Karpas-422 (cell line): ENCODE measurements at regions not wholly inside any gene's neighbourhood (a gene's known extent, or its start where the extent isn't known, plus 50 kb on each side); places are given as distances from the start of the nearest gene placed in this dataset.
A peak's percentile ranks its signal among the peaks of the same experiment; 100 is the strongest.
"Not testable (repeated sequence)": the region's sequence is repeated elsewhere in the genome, so short reads cannot be mapped to it uniquely, and the experiment has no call there.

Experiments used
- DNase-seq: peaks from one replicate; pipeline ENCODE4 v3.0.0-alpha.2; 2015
- H2AFZ ChIP-seq: fragments of 200-600 bp; sonication (generic); 2 replicates; pipeline ENCODE4 v1.6.1; 2014; ENCODE audit warnings: antibody characterized with exemption, low read length, mixed read lengths
- H3K27ac ChIP-seq: fragments of 200-600 bp; sonication (generic); 2 replicates; pipeline ENCODE4 v1.5.1; 2014; ENCODE audit warnings: mild to moderate bottlenecking, low read length, moderate library complexity
- H3K27me3 ChIP-seq: fragments of 200-600 bp; sonication (generic); 2 replicates; pipeline ENCODE4 v1.6.1; 2014; ENCODE audit warnings: low read length, mixed read lengths
- H3K36me3 ChIP-seq: fragments of 200-600 bp; sonication (generic); 2 replicates; pipeline ENCODE4 v1.6.1; 2014; ENCODE audit warnings: low read length, mixed read lengths; ENCODE audit not compliant: insufficient read depth
- H3K4me1 ChIP-seq: fragments of 200-600 bp; sonication (generic); 2 replicates; pipeline ENCODE4 v1.6.1; 2014; ENCODE audit warnings: mild to moderate bottlenecking, low read length, mixed read lengths
- H3K4me2 ChIP-seq: fragments of 200-600 bp; sonication (generic); 2 replicates; pipeline ENCODE4 v1.6.1; 2014; ENCODE audit warnings: low read length, low read depth, mild to moderate bottlenecking; ENCODE audit not compliant: poor library complexity, severe bottlenecking
- H3K4me3 ChIP-seq: fragments of 200-600 bp; sonication (generic); 2 replicates; pipeline ENCODE4 v1.5.1; 2014; ENCODE audit warnings: mild to moderate bottlenecking, antibody characterized with exemption, low read length, mixed read lengths
- H3K79me2 ChIP-seq: fragments of 200-600 bp; sonication (generic); 2 replicates; pipeline ENCODE4 v1.6.1; 2014; ENCODE audit warnings: mild to moderate bottlenecking, low read length, mixed read lengths
- H3K9ac ChIP-seq: fragments of 200-600 bp; sonication (generic); 2 replicates; pipeline ENCODE4 v1.6.0; 2014; ENCODE audit warnings: low read length
- H3K9me2 ChIP-seq: fragments of 200-600 bp; sonication (generic), shearing (Covaris generic); replicated peaks from 2 replicates; pipeline ENCODE4 v1.6.0; 2014; ENCODE audit warnings: mild to moderate bottlenecking, low read length, moderate library complexity; ENCODE audit not compliant: insufficient read depth
- H3K9me3 ChIP-seq: fragments of 300-700, 200-600 bp; sonication (generic); 2 replicates; pipeline ENCODE4 v1.6.1; 2014; ENCODE audit warnings: low read length, mixed read lengths
- H4K20me1 ChIP-seq: fragments of 200-600 bp; sonication (generic); 2 replicates; pipeline ENCODE4 v1.6.1; 2014; ENCODE audit warnings: mild to moderate bottlenecking, antibody characterized with exemption, low read length, low read depth; ENCODE audit not compliant: insufficient read depth

DNA sequence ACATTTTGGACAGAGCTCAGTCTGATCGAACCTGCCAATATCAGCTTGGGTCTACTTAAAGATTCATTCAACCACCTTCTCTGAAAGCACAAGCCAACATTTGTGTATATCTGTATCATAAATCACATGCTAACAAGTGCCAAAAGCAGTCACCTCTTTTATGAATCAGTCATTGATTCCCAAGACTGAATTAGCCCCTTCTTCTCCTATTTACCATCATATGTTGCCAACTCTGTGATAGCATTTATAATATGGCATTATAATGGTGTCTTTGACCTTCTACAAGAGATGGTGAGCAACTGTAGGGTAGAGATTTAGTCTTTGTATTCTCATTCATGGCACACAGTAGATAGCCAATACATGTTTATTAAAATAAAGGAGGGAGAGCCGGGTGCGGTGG is 61.4 kb downstream of the DDX53 start:
- no peak for DNase-seq
- H3K79me2 ChIP-seq, result no peaks in the 10 kb centered on the region
- H3K4me2 ChIP-seq, result no peak overlapping the region

DNA sequence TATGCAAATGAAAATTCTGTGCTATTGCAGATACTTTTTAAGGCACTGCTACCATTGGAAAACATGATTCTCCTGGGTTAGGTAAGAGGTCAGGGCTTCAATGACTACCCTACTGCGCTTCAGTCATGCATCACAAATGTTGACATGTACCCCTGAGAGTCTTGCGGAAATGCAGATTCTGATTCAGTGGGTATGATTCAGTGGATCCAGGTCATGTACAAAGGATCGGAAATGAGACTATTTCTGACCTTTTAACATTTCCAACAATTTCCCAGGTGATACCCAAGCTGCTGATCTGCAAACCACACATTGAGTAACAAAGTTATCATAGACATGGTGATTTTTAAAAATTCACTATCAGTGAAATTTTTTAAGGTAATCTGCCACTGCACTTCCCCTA is 62.6 kb downstream of the DDX53 start:
- no peak overlapping the region for H3K4me3 ChIP-seq
- no peak overlapping the region for H2AFZ ChIP-seq
- peak; percentile 43 for DNase-seq
- peaks cover 12% of the 10 kb centered on the region for H3K4me1 ChIP-seq
- H3K9ac ChIP-seq, result no peak overlapping the region
- no peak overlapping the region for H3K27ac ChIP-seq
- H3K9me3 ChIP-seq, result no peaks in the 10 kb centered on the region
- H3K79me2 ChIP-seq, result no peaks in the 10 kb centered on the region
- no peaks in the 10 kb centered on the region for H3K36me3 ChIP-seq
- H3K27me3 ChIP-seq, result no peaks in the 10 kb centered on the region
- no peaks in the 10 kb centered on the region for H3K9me2 ChIP-seq
- peak overlapping the region; percentile 17 for H3K4me2 ChIP-seq
- H4K20me1 ChIP-seq, result no peaks in the 10 kb centered on the region

More for the DNA sequence above, 61.4 kb downstream of the DDX53 start:
- no peaks in the 10 kb centered on the region for H3K36me3 ChIP-seq
- no peaks in the 10 kb centered on the region for H3K9me2 ChIP-seq
- peaks cover 12% of the 10 kb centered on the region for H3K4me1 ChIP-seq
- no peak overlapping the region for H3K27ac ChIP-seq
- no peak overlapping the region for H3K4me3 ChIP-seq
- no peaks in the 10 kb centered on the region for H3K27me3 ChIP-seq
- no peaks in the 10 kb centered on the region for H4K20me1 ChIP-seq
- H3K9ac ChIP-seq, result no peak overlapping the region
- H3K9me3 ChIP-seq, result no peaks in the 10 kb centered on the region
- no peak overlapping the region for H2AFZ ChIP-seq

DNA sequence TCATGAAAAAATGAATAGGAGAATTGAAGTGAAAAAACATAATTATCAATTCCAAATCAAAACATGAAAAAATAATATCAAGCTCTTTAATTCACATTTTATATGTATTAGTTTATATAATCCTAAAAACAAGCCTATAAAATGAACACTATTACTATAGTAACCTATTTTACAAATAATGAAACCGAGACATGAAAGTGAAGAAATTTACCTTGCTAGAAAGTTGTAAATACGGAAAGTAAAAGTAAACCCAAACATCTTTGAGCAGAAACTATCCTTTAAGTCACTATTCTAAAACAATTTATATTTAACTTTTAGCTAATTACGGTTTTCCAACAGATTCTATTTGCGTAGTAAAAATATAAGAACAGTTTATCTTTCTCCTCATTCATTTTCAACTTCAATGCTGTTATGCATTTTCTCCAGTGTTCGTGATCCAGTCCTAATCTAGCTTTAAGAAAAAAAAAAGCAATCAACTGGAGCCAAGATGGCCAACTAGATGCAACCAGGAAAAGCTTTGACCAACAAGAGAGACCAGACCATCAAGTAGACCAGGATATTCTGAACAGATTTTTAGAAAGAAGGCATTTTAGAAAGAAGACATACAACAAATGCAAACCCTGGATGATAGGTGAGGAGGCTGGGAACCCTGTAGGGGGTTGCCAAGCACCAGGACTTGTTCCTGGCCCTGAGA is 67.0 kb downstream of the DDX53 start:
- no peak for DNase-seq
- H3K9me2 ChIP-seq, result no peaks in the 10 kb centered on the region
- no peaks in the 10 kb centered on the region for H3K27me3 ChIP-seq
- H3K79me2 ChIP-seq, result no peaks in the 10 kb centered on the region
- no peak overlapping the region for H3K4me2 ChIP-seq
- H3K27ac ChIP-seq, result no peak overlapping the region
- peaks cover 12% of the 10 kb centered on the region for H3K4me1 ChIP-seq
- H3K36me3 ChIP-seq, result no peaks in the 10 kb centered on the region
- no peaks in the 10 kb centered on the region for H4K20me1 ChIP-seq
- H3K4me3 ChIP-seq, result no peak overlapping the region
- H3K9me3 ChIP-seq, result no peaks in the 10 kb centered on the region; the same call in 1 of the 2 replicates
- no peak overlapping the region for H3K9ac ChIP-seq
- H2AFZ ChIP-seq, result no peak overlapping the region

DNA sequence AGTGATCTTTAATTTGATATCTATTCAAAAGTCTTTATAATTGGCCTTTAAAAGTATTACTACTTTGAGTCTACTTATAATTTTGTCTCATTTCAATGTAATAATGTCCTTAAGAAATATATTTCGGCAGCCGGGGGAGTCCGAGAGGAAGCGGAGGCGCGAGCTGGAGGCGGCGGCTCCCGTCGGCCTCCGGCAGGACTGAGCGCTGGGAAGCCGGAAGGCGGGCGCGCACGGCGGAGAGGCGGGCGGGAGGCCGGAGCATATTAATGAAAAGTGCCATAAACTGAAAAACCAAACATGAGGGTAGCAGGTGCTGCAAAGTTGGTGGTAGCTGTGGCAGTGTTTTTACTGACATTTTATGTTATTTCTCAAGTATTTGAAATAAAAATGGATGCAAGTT is 75.7 kb downstream of the DDX53 start:
- not testable (repeated sequence) for H3K36me3 ChIP-seq, H3K27ac ChIP-seq, H4K20me1 ChIP-seq, H3K4me3 ChIP-seq, DNase-seq, H3K4me1 ChIP-seq, H2AFZ ChIP-seq, H3K27me3 ChIP-seq, H3K9me3 ChIP-seq, H3K4me2 ChIP-seq, H3K79me2 ChIP-seq, H3K9me2 ChIP-seq, H3K9ac ChIP-seq

DNA sequence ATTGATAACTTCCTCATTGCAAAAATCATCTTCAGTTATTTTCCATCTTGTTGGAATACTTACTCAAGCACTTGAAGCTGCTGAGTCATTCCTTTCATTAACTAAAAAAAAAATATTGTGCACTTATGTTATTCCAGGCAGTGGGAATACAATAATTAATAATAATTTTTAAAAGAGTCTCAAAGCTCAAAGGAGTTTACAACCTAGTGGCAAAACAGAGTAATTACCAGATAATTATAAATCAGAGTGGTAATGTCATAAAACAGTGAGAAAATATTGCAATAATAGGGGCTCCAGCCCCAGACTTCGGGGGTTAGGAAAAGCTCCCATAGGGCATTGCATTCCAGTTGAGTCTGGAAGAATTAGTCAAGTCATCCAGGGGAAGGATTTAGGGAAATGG is 79.6 kb downstream of the DDX53 start:
- Histone ChIP-seq H2AFZ (no peak overlapping the region), H3K4me2 (no peak overlapping the region), H3K9ac (no peak overlapping the region)

DNA sequence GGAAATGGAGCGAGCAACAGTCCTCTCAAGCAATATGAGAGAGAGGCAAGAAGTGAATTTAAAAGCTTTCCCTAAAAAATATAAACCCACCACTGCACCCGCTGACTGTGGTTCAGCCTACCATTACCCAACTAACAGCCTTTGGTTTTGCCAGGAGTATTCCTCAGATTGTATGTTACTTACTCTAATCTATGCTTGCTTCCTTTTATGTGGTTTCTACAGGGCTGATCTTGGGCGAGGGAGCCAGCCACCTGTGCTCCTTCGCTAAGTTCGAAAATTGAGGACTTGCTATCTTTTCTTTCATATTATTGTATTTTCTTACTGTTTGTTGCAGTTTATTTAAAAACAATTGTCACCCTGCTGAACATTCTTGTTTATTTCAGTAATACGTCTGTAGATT is 101.1 kb downstream of the DDX53 start:
- Histone ChIP-seq H3K4me3 (no peak overlapping the region), H4K20me1 (no peaks in the 10 kb centered on the region), H3K9me2 (no peaks in the 10 kb centered on the region), H3K4me2 (no peak overlapping the region), H3K9me3 (no peaks in the 10 kb centered on the region), H3K79me2 (no peaks in the 10 kb centered on the region), H3K9ac (no peak overlapping the region), H3K4me1 (no peaks in the 10 kb centered on the region), H2AFZ (no peak overlapping the region), H3K36me3 (no peaks in the 10 kb centered on the region), H3K27ac (no peak overlapping the region), H3K27me3 (no peaks in the 10 kb centered on the region)
- no peak for DNase-seq

More for the DNA sequence above, 79.6 kb downstream of the DDX53 start:
- H3K9me2 ChIP-seq, result no peaks in the 10 kb centered on the region
- no peaks in the 10 kb centered on the region for H3K27me3 ChIP-seq
- H3K4me1 ChIP-seq, result no peaks in the 10 kb centered on the region
- no peak overlapping the region for H3K27ac ChIP-seq
- H3K79me2 ChIP-seq, result no peaks in the 10 kb centered on the region
- H3K9me3 ChIP-seq, result no peaks in the 10 kb centered on the region; the same call in 1 of the 2 replicates
- H3K36me3 ChIP-seq, result no peaks in the 10 kb centered on the region
- no peaks in the 10 kb centered on the region for H4K20me1 ChIP-seq
- H3K4me3 ChIP-seq, result no peak overlapping the region
- DNase-seq, result no peak

DNA sequence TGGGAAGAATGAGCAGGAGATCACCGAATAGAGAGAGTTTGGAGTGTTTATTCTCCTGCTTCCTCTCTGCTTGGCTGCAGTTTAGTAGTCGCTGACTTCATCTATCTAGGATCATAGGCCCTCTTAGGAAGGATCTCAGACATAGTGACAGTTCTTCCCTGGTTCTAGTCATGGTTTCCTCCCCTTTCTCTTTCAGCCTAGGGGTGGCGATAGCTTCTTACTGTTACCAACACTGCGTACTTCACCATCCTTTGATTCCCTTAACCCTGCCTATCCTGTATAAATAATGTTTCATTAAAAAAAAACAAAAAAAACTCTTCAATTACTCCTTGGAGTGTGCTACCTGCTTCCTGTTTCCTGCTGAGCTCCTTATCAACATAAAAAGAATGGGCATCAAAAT is 103.8 kb downstream of the DDX53 start:
- no peaks in the 10 kb centered on the region for H3K4me1 ChIP-seq
- no peak overlapping the region for H3K4me3 ChIP-seq
- H3K4me2 ChIP-seq, result no peak overlapping the region
- H3K27ac ChIP-seq, result no peak overlapping the region
- H2AFZ ChIP-seq, result no peak overlapping the region
- no peak overlapping the region for H3K9ac ChIP-seq
- no peaks in the 10 kb centered on the region for H3K79me2 ChIP-seq
- DNase-seq, result no peak
- H3K27me3 ChIP-seq, result no peaks in the 10 kb centered on the region
- H3K9me3 ChIP-seq, result no peaks in the 10 kb centered on the region
- H3K9me2 ChIP-seq, result no peaks in the 10 kb centered on the region
- no peaks in the 10 kb centered on the region for H4K20me1 ChIP-seq
- no peaks in the 10 kb centered on the region for H3K36me3 ChIP-seq

DNA sequence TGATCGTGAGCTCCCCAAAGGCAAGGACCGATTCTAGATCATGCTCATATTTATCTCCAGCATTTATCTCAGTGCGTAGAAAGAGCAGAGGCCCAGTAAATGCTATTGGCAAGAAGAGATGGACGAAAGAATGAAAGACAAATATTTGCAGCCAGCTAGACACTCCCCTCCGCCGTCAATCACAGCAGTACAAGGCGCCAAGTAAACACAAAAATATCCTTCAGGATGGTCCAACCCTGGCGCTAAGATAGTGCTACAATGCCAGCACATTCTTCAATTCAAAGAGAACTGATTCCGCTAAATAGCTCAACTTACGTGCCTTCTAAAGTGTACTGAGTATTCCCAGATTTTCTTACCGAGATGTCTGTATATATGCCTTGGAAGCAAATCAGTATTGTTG is 114.5 kb downstream of the DDX53 start:
- Histone ChIP-seq H2AFZ (no peak overlapping the region), H3K27me3 (no peaks in the 10 kb centered on the region), H3K9me3 (0 out of 2 replicates have a peak, but pooled peaks cover 3% of the 10 kb centered on the region), H3K79me2 (no peaks in the 10 kb centered on the region), H3K36me3 (no peaks in the 10 kb centered on the region), H3K4me2 (no peak overlapping the region), H4K20me1 (no peaks in the 10 kb centered on the region), H3K4me1 (no peaks in the 10 kb centered on the region), H3K9me2 (no peaks in the 10 kb centered on the region), H3K27ac (no peak overlapping the region), H3K4me3 (no peak overlapping the region), H3K9ac (no peak overlapping the region)
- no peak for DNase-seq
